ENCODE measurements at regions not wholly inside any gene's neighbourhood (a gene's known extent, or its start where the extent isn't known, plus 50 kb on each side); places are given as distances from the start of the nearest gene placed in this dataset.
A peak's percentile ranks its signal among the peaks of the same experiment; 100 is the strongest.

- DNase-seq, result no peak
Measured at GRCh38 chr12:28110329-28110728, 79.9 kb upstream of the CCDC91 start.

- DNase-seq, result no peak
Measured at GRCh38 chr12:28114488-28114887, 75.8 kb upstream of the CCDC91 start.

- no peak for DNase-seq
Measured at GRCh38 chr12:28121433-28121832, 68.8 kb upstream of the CCDC91 start.

- DNase-seq, result no peak
Measured at GRCh38 chr12:28121899-28122655, 68.2 kb upstream of the CCDC91 start.

- DNase-seq, result no peak
Measured at GRCh38 chr12:28122756-28123155, 67.5 kb upstream of the CCDC91 start.

- DNase-seq, result no peak
Measured at GRCh38 chr12:28127455-28127854, 62.8 kb upstream of the CCDC91 start.

GRCh38 chr12:28129031-28129430 is 61.2 kb upstream of the CCDC91 start:
- no peak for DNase-seq

- no peak for DNase-seq
Measured at GRCh38 chr12:28130234-28130624, 60.0 kb upstream of the CCDC91 start.

- DNase-seq, result peak; percentile 99
Measured at GRCh38 chr12:28130625-28131598, 59.3 kb upstream of the CCDC91 start.

- no peak for DNase-seq
Measured at GRCh38 chr12:28132398-28132797, 57.9 kb upstream of the CCDC91 start.

- no peak for DNase-seq
Measured at GRCh38 chr12:28135801-28136439, 54.3 kb upstream of the CCDC91 start.

GRCh38 chr12:28137414-28137813 is 52.8 kb upstream of the CCDC91 start:
- DNase-seq, result no peak

GRCh38 chr12:28140404-28140803 is 49.9 kb upstream of the CCDC91 start:
- no peak for DNase-seq
